B cell (primary cell): ENCODE measurements at regions not wholly inside any gene's neighbourhood (a gene's known extent, or its start where the extent isn't known, plus 50 kb on each side); places are given as distances from the start of the nearest gene placed in this dataset.

Experiments
- ATAC-seq: fragments of 200-7000 bp; cut with Tn5 transposase; one replicate; pipeline ENCODE4 v1.10.0; 2021; ENCODE audit warnings: low read depth, mild to moderate bottlenecking, moderate number of reproducible peaks, moderate library complexity
- CTCF ChIA-PET: fragments of 350-600 bp; sonication (Branson Sonifier 250); formaldehyde crosslinking; loops from one replicate; lab custom pipeline; 2021; ENCODE audit warnings: antibody characterized with exemption, inconsistent platforms; lab: Charles Lee
- POLR2A ChIA-PET: fragments of 350-600 bp; sonication (Branson Sonifier 250); formaldehyde crosslinking; loops from one replicate; lab custom pipeline; 2021; ENCODE audit warnings: antibody characterized with exemption; lab: Charles Lee
- DNase-seq: peaks from one replicate; pipeline ENCODE4 v3.0.0; 2013
- H2AFZ ChIP-seq: 2 replicates; pipeline ENCODE4 v1.6.1; 2012; ENCODE audit warnings: mild to moderate bottlenecking, low read depth, low read length; ENCODE audit not compliant: insufficient read depth, poor library complexity, severe bottlenecking
- H3K27ac ChIP-seq, 2 donors: 1 replicate in 1 of 2; 2 replicates in 1 of 2; pipeline ENCODE4 v1.5.1; 2012 to 2013; ENCODE audit warnings: low read length in 2 of 2, mild to moderate bottlenecking in 2 of 2, moderate library complexity in 1 of 2
- H3K27me3 ChIP-seq, 4 experiments: fragments of 200-600 bp in 1 of 4; sonication (generic) in 1 of 4; replicated peaks in 1 of 4; 1 replicate in 2 of 4; 2 replicates in 2 of 4; pipeline versions ENCODE4 v1.6.1 to v1.7.0; 2013 to 2016; ENCODE audit warnings: low read length in 3 of 4, mild to moderate bottlenecking in 2 of 4, mixed read lengths in 1 of 4, moderate library complexity in 1 of 4; ENCODE audit not compliant: insufficient read depth in 4 of 4, control insufficient read depth in 3 of 4; ENCODE audit errors: control extremely low read depth in 1 of 4
- H3K36me3 ChIP-seq, 2 experiments: replicated peaks in 1 of 2; 1 replicate in 1 of 2; 2 replicates in 1 of 2; pipeline versions ENCODE4 v1.6.1 to v1.7.1; 2013; ENCODE audit warnings: low read length in 1 of 2; ENCODE audit not compliant: insufficient read depth in 2 of 2, control insufficient read depth in 1 of 2; ENCODE audit errors: control extremely low read depth in 1 of 2, extremely low read depth in 1 of 2
- H3K4me1 ChIP-seq, 2 donors: fragments of 200-600 bp in 1 of 2; sonication (generic) in 1 of 2; 1 replicate in 1 of 2; 2 replicates in 1 of 2; pipeline versions ENCODE4 v1.5.1 to v1.6.1; 2013 to 2017; ENCODE audit warnings: low read length in 2 of 2; ENCODE audit not compliant: control insufficient read depth in 2 of 2, insufficient read depth in 2 of 2
- H3K4me2 ChIP-seq: replicated peaks from 2 replicates; pipeline ENCODE3; 2012; ENCODE audit warnings: mild to moderate bottlenecking, low read depth, low read length; ENCODE audit not compliant: poor library complexity, severe bottlenecking
- H3K4me3 ChIP-seq, 5 experiments: fragments of 200-600 bp in 1 of 5; sonication (generic) in 1 of 5; 1 replicate in 3 of 5; 2 replicates in 2 of 5; pipeline versions ENCODE4 v1.5.1 to v1.7.0; 2011 to 2016; ENCODE audit warnings: low read length in 4 of 5, mild to moderate bottlenecking in 4 of 5, low read depth in 2 of 5, control low read depth in 1 of 5, moderate library complexity in 1 of 5; ENCODE audit not compliant: insufficient read depth in 1 of 5; ENCODE audit errors: control extremely low read depth in 1 of 5, extremely low read depth in 1 of 5
- H3K79me2 ChIP-seq: fragments of 200-600 bp; sonication (generic); one replicate; pipeline ENCODE4 v1.6.0; 2016; ENCODE audit warnings: low read length; ENCODE audit not compliant: control insufficient read depth, insufficient read depth
- H3K9ac ChIP-seq: fragments of 200-600 bp; sonication (generic); 2 replicates; pipeline ENCODE4 v1.6.1; 2017; ENCODE audit warnings: mild to moderate bottlenecking, low read length, moderate library complexity
- H3K9me3 ChIP-seq, 3 donors: one replicate each; pipeline versions ENCODE4 v1.6.1 to v1.7.1; 2013; ENCODE audit warnings: low read length in 2 of 3; ENCODE audit not compliant: control insufficient read depth in 2 of 3, insufficient read depth in 1 of 3; ENCODE audit errors: control extremely low read depth in 1 of 3
- H4K20me1 ChIP-seq: 2 replicates; pipeline ENCODE4 v1.6.0; 2012; ENCODE audit warnings: mild to moderate bottlenecking, low read length; ENCODE audit not compliant: insufficient read depth, control insufficient read depth, poor library complexity, severe bottlenecking
- H3K27ac Mint-ChIP-seq: one replicate; pipeline ENCODE4 v1.8.0; 2021; ENCODE audit warnings: mixed read lengths
- H3K27me3 Mint-ChIP-seq: one replicate; pipeline ENCODE4 v1.8.0; 2021; ENCODE audit warnings: mixed read lengths
- H3K4me1 Mint-ChIP-seq: one replicate; pipeline ENCODE4 v1.8.0; 2021; ENCODE audit warnings: mixed read lengths
- H3K4me3 Mint-ChIP-seq: one replicate; pipeline ENCODE4 v1.8.0; 2021; ENCODE audit warnings: mixed read lengths
- H3K9me3 Mint-ChIP-seq: one replicate; pipeline ENCODE4 v1.8.0; 2022; ENCODE audit warnings: mixed read lengths; ENCODE audit not compliant: insufficient read depth
- CTCF ChIP-seq: fragments of 200-600 bp; IDR thresholded peaks from one replicate; pipeline ENCODE4 v1.8.0; 2022; ENCODE audit warnings: antibody characterized with exemption, mild to moderate bottlenecking
- EZH2 ChIP-seq: IDR thresholded peaks from 2 replicates; pipeline ENCODE4 v1.6.1; 2012; ENCODE audit warnings: borderline replicate concordance, low read depth, mild to moderate bottlenecking, moderate library complexity, low read length; ENCODE audit not compliant: insufficient read depth, poor library complexity, severe bottlenecking
- WGBS: methylation state at CpG from one replicate; pipeline ENCODE4 v1.1.5; 2013; ENCODE audit warnings: missing lambda C conversion rate; ENCODE audit not compliant: insufficient coverage; 5-methylcytosine and 5-hydroxymethylcytosine counted together
- intact Hi-C: fragments of 100-400 bp; cut with micrococcal nuclease; formaldehyde crosslinking; loops from one replicate; pipeline ENCODE4 v1.10.0; 2022

GRCh38 chr22:46026899-46027210 is 49.9 kb upstream of the WNT7B start:
- peaks cover 7% of the 10 kb centered on the region for H3K4me1 Mint-ChIP-seq
- Histone ChIP-seq H3K9ac (no peak overlapping the region), H3K4me2 (peak overlapping the region; percentile 55), H3K36me3 (no peaks in the 10 kb centered on the region), H3K4me1 (no peaks in the 10 kb centered on the region), H3K27me3 (peaks cover 0 to 51% (median 20%) of the 10 kb centered on the region in 4 experiments), H3K27ac (no peak overlapping the region), H3K79me2 (no peaks in the 10 kb centered on the region), H3K4me3 (no peak overlapping the region), H3K9me3 (peaks cover 0 to 9% (median 0%) of the 10 kb centered on the region in 3 donors), H2AFZ (no peak overlapping the region), H4K20me1 (no peaks in the 10 kb centered on the region)
- intact Hi-C loops: no loop called here
- DNase-seq: no peak
- ChIA-PET CTCF (interaction anchor here (1.0 to 5.1 kb wide), 4 partner anchors 13 to 286 kb away, joined by 3 to 21 read pairs (median 6); no protein-coding TSS in a partner anchor), POLR2A (interaction anchor here (1.3 kb wide), 1 partner anchor 13 kb away, joined by 3 read pairs; no protein-coding TSS in a partner anchor)
- no peaks in the 10 kb centered on the region for H3K9me3 Mint-ChIP-seq
- no peak for ATAC-seq
- peaks cover 39% of the 10 kb centered on the region for H3K27me3 Mint-ChIP-seq
- H3K4me3 Mint-ChIP-seq: peak overlapping the region; percentile 67
- no peak overlapping the region for H3K27ac Mint-ChIP-seq
- TF ChIP-seq CTCF (no peak), EZH2 (no peak)
- WGBS: 55% methylated on average over 1 of the region's 3 CpGs

DNA sequence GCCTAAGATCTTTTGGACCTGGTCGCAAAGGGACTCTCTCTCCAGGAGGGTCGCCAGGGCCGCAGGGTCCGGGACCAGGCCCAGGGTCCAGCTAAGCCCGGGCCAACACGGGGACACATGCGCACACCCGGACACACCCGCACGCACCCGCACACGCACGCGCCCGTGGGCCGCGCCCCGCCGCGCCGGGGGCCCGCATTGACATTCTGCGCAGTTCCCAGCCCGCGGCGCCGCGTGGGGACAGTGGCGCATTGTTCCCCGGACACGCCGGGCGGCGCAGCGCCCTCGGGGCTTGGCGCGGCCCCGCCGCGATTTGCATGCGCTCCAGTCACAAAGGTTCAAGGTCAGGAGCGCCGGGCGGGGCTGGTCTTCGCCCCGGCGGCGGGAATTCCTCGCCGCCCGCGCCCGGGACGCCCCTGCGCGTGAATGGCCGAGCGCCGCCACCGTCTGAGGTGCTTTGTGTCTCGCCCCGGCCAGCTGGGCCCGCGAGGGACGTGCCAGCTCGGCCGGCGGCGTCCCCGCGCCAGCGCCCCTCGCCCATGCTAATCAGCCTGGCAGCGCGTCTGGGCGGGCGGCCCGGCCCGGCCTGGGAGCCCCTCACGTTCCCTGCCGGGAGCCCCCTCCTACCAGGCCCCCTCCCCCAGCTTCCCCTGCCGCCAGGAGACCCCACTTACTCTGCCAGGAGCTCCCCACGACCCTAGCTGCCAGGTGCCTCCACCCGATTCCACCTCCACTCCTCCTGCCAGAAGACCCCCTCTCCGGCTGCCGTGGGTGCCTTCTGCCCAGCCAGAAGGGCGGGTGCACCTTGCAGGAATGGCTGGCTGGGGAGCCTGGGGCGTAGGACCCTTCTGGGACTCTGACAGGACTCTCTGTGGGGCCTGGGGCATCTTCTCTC is 50.5 kb upstream of the WNT7B start:
- Mint-ChIP-seq H3K4me3 (peak overlapping the region; percentile 67), H3K27ac (no peak overlapping the region), H3K4me1 (peaks cover 7% of the 10 kb centered on the region), H3K9me3 (no peaks in the 10 kb centered on the region), H3K27me3 (peaks cover 39% of the 10 kb centered on the region)
- H3K79me2 ChIP-seq: no peaks in the 10 kb centered on the region
- TF ChIP-seq EZH2 (no peak), CTCF (no peak)
- H3K9ac ChIP-seq: no peak overlapping the region
- no peak overlapping the region for H3K27ac ChIP-seq
- H3K4me1 ChIP-seq: no peaks in the 10 kb centered on the region
- no peak overlapping the region for H2AFZ ChIP-seq
- ChIA-PET CTCF (interaction anchor here (0.9 to 5.1 kb wide), 6 partner anchors 14 to 286 kb away, joined by 3 to 21 read pairs (median 5); no protein-coding TSS in a partner anchor), POLR2A (no interaction called here)
- peak overlapping the region in 1 of 5 experiments; percentile 15 for H3K4me3 ChIP-seq
- intact Hi-C loops: no loop called here
- H3K4me2 ChIP-seq: peak overlapping the region; percentile 55
- H3K27me3 ChIP-seq: peaks cover 0 to 51% (median 20%) of the 10 kb centered on the region in 4 experiments
- DNase-seq (no peak), ATAC-seq (peak; percentile 47)
- H4K20me1 ChIP-seq: no peaks in the 10 kb centered on the region
- H3K9me3 ChIP-seq: peaks cover 0 to 9% (median 0%) of the 10 kb centered on the region in 3 donors
- WGBS: 24% methylated on average over 83 of the region's 89 CpGs
- no peaks in the 10 kb centered on the region for H3K36me3 ChIP-seq
